K562 (cell line): ENCODE measurements at regions not wholly inside any gene's neighbourhood (a gene's known extent, or its start where the extent isn't known, plus 50 kb on each side); places are given as distances from the start of the nearest gene placed in this dataset.

ENCODE experiments used
- ARID1B ChIP-seq: fragments of 450-650 bp; IDR thresholded peaks from 2 replicates; pipeline ENCODE4 v1.6.1; 2016; ENCODE audit warnings: antibody characterized with exemption, mild to moderate bottlenecking, inconsistent platforms
- POLR2A ChIP-seq: fragments of 450-650 bp; conservative IDR thresholded peaks from 2 replicates; pipeline ENCODE4 v1.6.1; 2016
- TCF3 ChIP-seq: sonication (generic); formaldehyde crosslinking; IDR thresholded peaks from 2 replicates; pipeline ENCODE4 v1.4.0; 2020; ENCODE audit warnings: mild to moderate bottlenecking, missing genetic modification reagents
- ZNF354B ChIP-seq: fragments of 250-450 bp; sonication (Bioruptor Pico); IDR thresholded peaks from 2 replicates; pipeline ENCODE4 v1.4.0; 2020
- TF ChIP-seq, protein P1 (sequence below): sonication (generic); formaldehyde crosslinking; IDR thresholded peaks from 2 replicates; pipeline ENCODE4 v1.5.0; 2020; ENCODE audit warnings: missing genetic modification reagents
- TF ChIP-seq, protein P2 (sequence below): sonication (generic); formaldehyde crosslinking; IDR thresholded peaks from 2 replicates; pipeline ENCODE4 v1.8.0; 2022; ENCODE audit warnings: mild to moderate bottlenecking, missing genetic modification reagents, borderline replicate concordance
- TF ChIP-seq, protein P3 (sequence below): sonication (generic); formaldehyde crosslinking; IDR thresholded peaks from 2 replicates; pipeline ENCODE4 v1.8.1; 2022; ENCODE audit warnings: missing genetic modification reagents

DNA sequence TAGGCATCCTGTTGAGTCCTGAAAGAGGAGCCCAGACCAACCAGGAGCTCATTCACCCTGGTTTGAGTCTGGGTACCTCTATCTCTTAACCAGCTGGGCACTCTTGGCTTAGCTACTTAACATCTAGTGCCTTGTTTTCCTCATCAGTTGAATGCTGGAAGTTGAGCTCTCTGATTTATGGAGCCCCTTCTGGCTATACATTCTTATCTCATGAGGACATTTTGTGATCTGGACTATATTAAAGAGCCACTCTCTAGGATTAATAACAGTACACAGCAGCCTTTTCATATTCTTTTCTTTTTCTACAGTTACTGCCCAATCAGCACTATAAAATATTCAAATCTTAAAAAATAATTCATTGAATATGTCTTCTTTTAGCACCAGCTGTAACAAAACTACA lies 296.9 kb upstream of the RUNX1 start:
- TF ChIP-seq ARID1B (no peak), ZNF354B (CRISPR knock-in tag) (no peak), POLR2A (no peak), TCF3 (CRISPR knock-in tag) (no peak)
- TF ChIP-seq, protein P1, sequence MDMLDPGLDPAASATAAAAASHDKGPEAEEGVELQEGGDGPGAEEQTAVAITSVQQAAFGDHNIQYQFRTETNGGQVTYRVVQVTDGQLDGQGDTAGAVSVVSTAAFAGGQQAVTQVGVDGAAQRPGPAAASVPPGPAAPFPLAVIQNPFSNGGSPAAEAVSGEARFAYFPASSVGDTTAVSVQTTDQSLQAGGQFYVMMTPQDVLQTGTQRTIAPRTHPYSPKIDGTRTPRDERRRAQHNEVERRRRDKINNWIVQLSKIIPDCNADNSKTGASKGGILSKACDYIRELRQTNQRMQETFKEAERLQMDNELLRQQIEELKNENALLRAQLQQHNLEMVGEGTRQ (CRISPR knock-in tag) = no peak
- TF ChIP-seq, protein P2, sequence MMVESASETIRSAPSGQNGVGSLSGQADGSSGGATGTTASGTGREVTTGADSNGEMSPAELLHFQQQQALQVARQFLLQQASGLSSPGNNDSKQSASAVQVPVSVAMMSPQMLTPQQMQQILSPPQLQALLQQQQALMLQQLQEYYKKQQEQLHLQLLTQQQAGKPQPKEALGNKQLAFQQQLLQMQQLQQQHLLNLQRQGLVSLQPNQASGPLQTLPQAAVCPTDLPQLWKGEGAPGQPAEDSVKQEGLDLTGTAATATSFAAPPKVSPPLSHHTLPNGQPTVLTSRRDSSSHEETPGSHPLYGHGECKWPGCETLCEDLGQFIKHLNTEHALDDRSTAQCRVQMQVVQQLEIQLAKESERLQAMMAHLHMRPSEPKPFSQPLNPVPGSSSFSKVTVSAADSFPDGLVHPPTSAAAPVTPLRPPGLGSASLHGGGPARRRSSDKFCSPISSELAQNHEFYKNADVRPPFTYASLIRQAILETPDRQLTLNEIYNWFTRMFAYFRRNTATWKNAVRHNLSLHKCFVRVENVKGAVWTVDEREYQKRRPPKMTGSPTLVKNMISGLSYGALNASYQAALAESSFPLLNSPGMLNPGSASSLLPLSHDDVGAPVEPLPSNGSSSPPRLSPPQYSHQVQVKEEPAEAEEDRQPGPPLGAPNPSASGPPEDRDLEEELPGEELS (CRISPR knock-in tag) = no peak
- TF ChIP-seq, protein P3, sequence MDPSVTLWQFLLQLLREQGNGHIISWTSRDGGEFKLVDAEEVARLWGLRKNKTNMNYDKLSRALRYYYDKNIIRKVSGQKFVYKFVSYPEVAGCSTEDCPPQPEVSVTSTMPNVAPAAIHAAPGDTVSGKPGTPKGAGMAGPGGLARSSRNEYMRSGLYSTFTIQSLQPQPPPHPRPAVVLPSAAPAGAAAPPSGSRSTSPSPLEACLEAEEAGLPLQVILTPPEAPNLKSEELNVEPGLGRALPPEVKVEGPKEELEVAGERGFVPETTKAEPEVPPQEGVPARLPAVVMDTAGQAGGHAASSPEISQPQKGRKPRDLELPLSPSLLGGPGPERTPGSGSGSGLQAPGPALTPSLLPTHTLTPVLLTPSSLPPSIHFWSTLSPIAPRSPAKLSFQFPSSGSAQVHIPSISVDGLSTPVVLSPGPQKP (CRISPR knock-in tag) = no peak
